ENCODE measurements at regions not wholly inside any gene's neighbourhood (a gene's known extent, or its start where the extent isn't known, plus 50 kb on each side); places are given as distances from the start of the nearest gene placed in this dataset.
A peak's percentile ranks its signal among the peaks of the same experiment; 100 is the strongest.

- TF ChIP-seq CUX1 (IDR thresholded peaks at IDR 0.05; ENCODE audit: insufficient replicate concordance, low read depth, low read length): peak; percentile 64
- 0 out of 2 replicates have a peak, but pooled peaks have one; percentile 17 for TF ChIP-seq NFYB (IDR thresholded peaks at IDR 0.05; ENCODE audit: insufficient read depth, low read depth, low read length)
- 0 out of 2 replicates have a peak, but pooled peaks have one; percentile 38 for TF ChIP-seq SMARCA5 (IDR thresholded peaks at IDR 0.05)
- TF ChIP-seq ZNF384 (IDR thresholded peaks at IDR 0.05; ENCODE audit: borderline replicate concordance, low read depth, low read length): peak; percentile 87
- TF ChIP-seq, protein P1, sequence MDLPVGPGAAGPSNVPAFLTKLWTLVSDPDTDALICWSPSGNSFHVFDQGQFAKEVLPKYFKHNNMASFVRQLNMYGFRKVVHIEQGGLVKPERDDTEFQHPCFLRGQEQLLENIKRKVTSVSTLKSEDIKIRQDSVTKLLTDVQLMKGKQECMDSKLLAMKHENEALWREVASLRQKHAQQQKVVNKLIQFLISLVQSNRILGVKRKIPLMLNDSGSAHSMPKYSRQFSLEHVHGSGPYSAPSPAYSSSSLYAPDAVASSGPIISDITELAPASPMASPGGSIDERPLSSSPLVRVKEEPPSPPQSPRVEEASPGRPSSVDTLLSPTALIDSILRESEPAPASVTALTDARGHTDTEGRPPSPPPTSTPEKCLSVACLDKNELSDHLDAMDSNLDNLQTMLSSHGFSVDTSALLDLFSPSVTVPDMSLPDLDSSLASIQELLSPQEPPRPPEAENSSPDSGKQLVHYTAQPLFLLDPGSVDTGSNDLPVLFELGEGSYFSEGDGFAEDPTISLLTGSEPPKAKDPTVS (IDR thresholded peaks at IDR 0.05; ENCODE audit: low read depth, low read length): no peak
- peak; percentile 35; the same call in 1 of the 2 replicates for TF ChIP-seq ZNF24 (IDR thresholded peaks at IDR 0.05)
- TF ChIP-seq IKZF1 (conservative IDR thresholded peaks at IDR 0.05): peak; percentile 67
Measured at GRCh38 chr1:104760017-104760416, 1010.3 kb downstream of the AMY1C start (continued).

All from GM12878 (cell line).